Loucy (cell line): ENCODE measurements at regions not wholly inside any gene's neighbourhood (a gene's known extent, or its start where the extent isn't known, plus 50 kb on each side); places are given as distances from the start of the nearest gene placed in this dataset.

Source experiments
- H2AFZ ChIP-seq: fragments of 200-600 bp; sonication (generic); 2 replicates; pipeline ENCODE4 v1.6.0; 2016; ENCODE audit warnings: antibody characterized with exemption, mild to moderate bottlenecking, low read length, moderate library complexity
- H3F3A ChIP-seq: fragments of 200-600 bp; 2 replicates; pipeline ENCODE4 v1.6.0; 2016; ENCODE audit warnings: antibody characterized with exemption, low read depth, mild to moderate bottlenecking
- H3K27me3 ChIP-seq: fragments of 200-600 bp; sonication (generic); 2 replicates; pipeline ENCODE4 v1.6.1; 2014; ENCODE audit warnings: low read length, mild to moderate bottlenecking; ENCODE audit not compliant: insufficient read depth, poor library complexity, severe bottlenecking
- H3K36me3 ChIP-seq: fragments of 200-600 bp; sonication (generic); 2 replicates; pipeline ENCODE4 v1.6.1; 2016; ENCODE audit warnings: low read length; ENCODE audit not compliant: insufficient read depth
- H3K4me1 ChIP-seq: fragments of 200-600 bp; sonication (generic); 2 replicates; pipeline ENCODE4 v1.5.1; 2014; ENCODE audit warnings: low read length, mild to moderate bottlenecking; ENCODE audit not compliant: insufficient read depth, poor library complexity, severe bottlenecking
- H3K4me2 ChIP-seq: fragments of 200-600 bp; sonication (generic); 2 replicates; pipeline ENCODE4 v1.6.0; 2014; ENCODE audit warnings: antibody characterized with exemption, low read length, low read depth, mild to moderate bottlenecking; ENCODE audit not compliant: poor library complexity, severe bottlenecking
- H3K4me3 ChIP-seq: fragments of 200-600 bp; sonication (generic); 2 replicates; pipeline ENCODE4 v1.5.1; 2014; ENCODE audit warnings: low read length, mild to moderate bottlenecking, mixed read lengths; ENCODE audit not compliant: poor library complexity, severe bottlenecking
- H3K79me2 ChIP-seq: fragments of 200-600 bp; sonication (generic); 2 replicates; pipeline ENCODE4 v1.6.1; 2014; ENCODE audit warnings: low read length; ENCODE audit not compliant: insufficient read depth
- H3K9ac ChIP-seq: fragments of 200-600 bp; sonication (generic); 2 replicates; pipeline ENCODE4 v1.6.0; 2014; ENCODE audit warnings: mild to moderate bottlenecking, low read depth, low read length, moderate library complexity; ENCODE audit not compliant: poor library complexity, severe bottlenecking
- H3K9me2 ChIP-seq: fragments of 200-600 bp; sonication (generic); replicated peaks from 2 replicates; pipeline ENCODE4 v1.6.1; 2016; ENCODE audit warnings: low read depth, low read length, mixed read lengths
- H3K9me3 ChIP-seq: fragments of 200-600 bp; sonication (generic); 2 replicates; pipeline ENCODE4 v1.6.1; 2014; ENCODE audit warnings: mild to moderate bottlenecking, antibody characterized with exemption, low read length, low read depth; ENCODE audit not compliant: insufficient read depth
- H4K20me1 ChIP-seq: fragments of 200-600 bp; sonication (generic); 2 replicates; pipeline ENCODE4 v1.6.0; 2014; ENCODE audit warnings: antibody characterized with exemption, low read length, mild to moderate bottlenecking; ENCODE audit not compliant: insufficient read depth, poor library complexity, severe bottlenecking
- CTCF ChIP-seq: fragments of 200-600 bp; sonication (generic); conservative IDR thresholded peaks from 2 replicates; pipeline ENCODE4 v1.5.1; 2014; ENCODE audit warnings: mild to moderate bottlenecking, antibody characterized with exemption, low read length
- EZH2phosphoT487 ChIP-seq: fragments of 200-600 bp; IDR thresholded peaks from 2 replicates; pipeline ENCODE4 v1.6.1; 2018; ENCODE audit warnings: antibody characterized with exemption, mild to moderate bottlenecking, moderate library complexity, borderline replicate concordance

GRCh38 chr14:82094829-82095345 lies 561.2 kb upstream of the SEL1L start:
- H3K4me2 ChIP-seq: no peak overlapping the region
- no peak overlapping the region for H3K9ac ChIP-seq
- no peaks in the 10 kb centered on the region for H3K9me2 ChIP-seq
- no peaks in the 10 kb centered on the region for H4K20me1 ChIP-seq
- H3K4me1 ChIP-seq: no peaks in the 10 kb centered on the region
- H3K9me3 ChIP-seq: no peaks in the 10 kb centered on the region
- H3K4me3 ChIP-seq: no peak overlapping the region
- H3K79me2 ChIP-seq: no peaks in the 10 kb centered on the region
- no peaks in the 10 kb centered on the region for H3K27me3 ChIP-seq
- no peak for TF ChIP-seq CTCF
- no peak for TF ChIP-seq EZH2phosphoT487
- H3K36me3 ChIP-seq: no peaks in the 10 kb centered on the region
- no peak overlapping the region for H2AFZ ChIP-seq
- no peaks in the 10 kb centered on the region for H3F3A ChIP-seq

GRCh38 chr14:82104013-82104412 lies 570.4 kb upstream of the SEL1L start:
- H3K9me3 ChIP-seq: no peaks in the 10 kb centered on the region
- H3K9me2 ChIP-seq: no peaks in the 10 kb centered on the region
- H3F3A ChIP-seq: no peaks in the 10 kb centered on the region
- TF ChIP-seq CTCF (no peak), EZH2phosphoT487 (no peak)
- H3K27me3 ChIP-seq: no peaks in the 10 kb centered on the region
- no peaks in the 10 kb centered on the region for H3K79me2 ChIP-seq
- no peaks in the 10 kb centered on the region for H4K20me1 ChIP-seq
- no peaks in the 10 kb centered on the region for H3K4me1 ChIP-seq
- no peak overlapping the region for H3K4me3 ChIP-seq
- H2AFZ ChIP-seq: no peak overlapping the region
- no peak overlapping the region for H3K4me2 ChIP-seq
- H3K9ac ChIP-seq: no peak overlapping the region
- no peaks in the 10 kb centered on the region for H3K36me3 ChIP-seq

GRCh38 chr14:82112210-82112839 lies 578.7 kb upstream of the SEL1L start:
- H3K4me2 ChIP-seq: no peak overlapping the region
- H3K79me2 ChIP-seq: no peaks in the 10 kb centered on the region
- no peaks in the 10 kb centered on the region for H3K4me1 ChIP-seq
- H4K20me1 ChIP-seq: no peaks in the 10 kb centered on the region
- no peaks in the 10 kb centered on the region for H3F3A ChIP-seq
- H3K36me3 ChIP-seq: no peaks in the 10 kb centered on the region
- H2AFZ ChIP-seq: no peak overlapping the region
- TF ChIP-seq CTCF: no peak
- no peak for TF ChIP-seq EZH2phosphoT487
- no peak overlapping the region for H3K4me3 ChIP-seq
- no peaks in the 10 kb centered on the region for H3K27me3 ChIP-seq
- no peaks in the 10 kb centered on the region for H3K9me3 ChIP-seq
- H3K9ac ChIP-seq: no peak overlapping the region
- no peaks in the 10 kb centered on the region for H3K9me2 ChIP-seq
